GM12878 (cell line): ENCODE measurements at regions not wholly inside any gene's neighbourhood (a gene's known extent, or its start where the extent isn't known, plus 50 kb on each side); places are given as distances from the start of the nearest gene placed in this dataset.

Experiments used
- ATAC-seq: fragments of 200-7000 bp; cut with Tn5 transposase; 3 replicates; pipeline ENCODE4 v1.9.1; 2020; ENCODE audit warnings: mild to moderate bottlenecking, moderate library complexity
- BruUV-seq: library from RNA; stranded (reverse); fragments of 400-500 nt; replicated peaks from 2 replicates; lab custom pipeline; 2021; lab: Mats Ljungman, UMichigan
- CTCF ChIA-PET: fragments of 300-600 bp; sonication (Branson Sonifier 250); formaldehyde crosslinking; extraction: SDS; loops from one replicate; lab custom pipeline; 2021; ENCODE audit warnings: inconsistent platforms; lab: Yijun Ruan, JAX
- POLR2A ChIA-PET: fragments of 350-600 bp; formaldehyde crosslinking; extraction: SDS; loops from one replicate; lab custom pipeline; 2021; ENCODE audit warnings: inconsistent platforms; lab: Charles Lee
- RAD21 ChIA-PET: fragments of 300-600 bp; sonication (Branson Sonifier 250); formaldehyde crosslinking; loops from one replicate; lab custom pipeline; 2023; ENCODE audit warnings: antibody characterized with exemption; ENCODE audit not compliant: unreplicated experiment; lab: Charles Lee
- SMC1A ChIA-PET: fragments of 300-600 bp; sonication (Branson Sonifier 250); formaldehyde crosslinking; loops from one replicate; lab custom pipeline; 2023; ENCODE audit not compliant: unreplicated experiment, uncharacterized antibody; lab: Charles Lee
- DNase-seq: peaks from one replicate; pipeline ENCODE4 v3.0.0-alpha.2; 2011; ENCODE audit warnings: low read depth, low spot score
- FAIRE-seq: peaks from 3 replicates; lab custom pipeline; 2011; peaks lifted over from hg19 to GRCh38; lab: Jason Lieb, UNC
- H2AFZ ChIP-seq: 2 replicates; pipeline ENCODE4 v1.6.0; 2011; ENCODE audit warnings: low read depth, low read length, control low read depth; ENCODE audit not compliant: control insufficient read depth
- H3K27ac ChIP-seq: 2 replicates; pipeline ENCODE4 v1.5.1; 2011; ENCODE audit warnings: control low read depth; ENCODE audit not compliant: control insufficient read depth, insufficient read depth
- H3K27me3 ChIP-seq, 2 experiments: replicated peaks in 1 of 2; 2 replicates each; pipeline versions ENCODE4 v1.6.0 to v1.6.1; 2011; ENCODE audit warnings: low read length in 1 of 2; ENCODE audit not compliant: control insufficient read depth in 2 of 2, insufficient read depth in 2 of 2
- H3K36me3 ChIP-seq, 2 experiments: 2 replicates each; pipeline ENCODE4 v1.5.1; 2011; ENCODE audit warnings: low read length in 1 of 2; ENCODE audit not compliant: control insufficient read depth in 2 of 2, insufficient read depth in 2 of 2
- H3K4me1 ChIP-seq: 2 replicates; pipeline ENCODE4 v1.6.1; 2011; ENCODE audit warnings: mild to moderate bottlenecking, low read length, moderate library complexity, mixed read lengths; ENCODE audit not compliant: control insufficient read depth, insufficient read depth
- H3K4me2 ChIP-seq: 2 replicates; pipeline ENCODE4 v1.6.0; 2011; ENCODE audit warnings: control low read depth; ENCODE audit not compliant: control insufficient read depth, insufficient read depth
- H3K4me3 ChIP-seq: fragments of 200-600 bp; sonication (generic); 2 replicates; pipeline ENCODE4 v1.5.1; 2016
- H3K79me2 ChIP-seq: 2 replicates; pipeline ENCODE4 v1.6.0; 2011; ENCODE audit warnings: low read length; ENCODE audit not compliant: control insufficient read depth, insufficient read depth
- H3K9ac ChIP-seq: 2 replicates; pipeline ENCODE4 v1.8.0; 2011; ENCODE audit warnings: low read length, control low read depth, mixed read lengths; ENCODE audit not compliant: control insufficient read depth, insufficient read depth
- H3K9me3 ChIP-seq: replicated peaks from 3 replicates; pipeline ENCODE4 v1.5.1; 2011; ENCODE audit warnings: mild to moderate bottlenecking, low read length; ENCODE audit not compliant: control insufficient read depth, insufficient read depth
- H4K20me1 ChIP-seq: 2 replicates; pipeline ENCODE4 v1.6.0; 2011; ENCODE audit not compliant: control insufficient read depth, insufficient read depth
- CBX5 ChIP-seq: sonication (generic); IDR thresholded peaks from 2 replicates; pipeline ENCODE4 v1.6.1; 2016; ENCODE audit warnings: low read depth, moderate library complexity, mild to moderate bottlenecking, inconsistent platforms
- ELK1 ChIP-seq: IDR thresholded peaks from 2 replicates; pipeline ENCODE4 v1.6.1; 2012; ENCODE audit warnings: low read depth, low read length, improper control_type of control experiment
- ESRRA ChIP-seq: IDR thresholded peaks from 2 replicates; pipeline ENCODE4 v1.6.1; 2012; ENCODE audit warnings: mild to moderate bottlenecking, low read length, improper control_type of control experiment
- FOXK2 ChIP-seq: fragments of 450-650 bp; IDR thresholded peaks from 2 replicates; pipeline ENCODE4 v1.6.1; 2017; ENCODE audit warnings: mild to moderate bottlenecking, moderate library complexity
- HDAC2 ChIP-seq: fragments of 200-600 bp; sonication (generic); IDR thresholded peaks from 2 replicates; pipeline ENCODE4 v1.6.1; 2017
- LARP7 ChIP-seq: fragments of 450-650 bp; IDR thresholded peaks from 2 replicates; pipeline ENCODE4 v1.6.1; 2017; ENCODE audit warnings: mild to moderate bottlenecking
- NFYB ChIP-seq: IDR thresholded peaks from 2 replicates; pipeline ENCODE4 v1.6.1; 2011; ENCODE audit warnings: low read depth, mild to moderate bottlenecking, low read length, improper control_type of control experiment, moderate library complexity; ENCODE audit not compliant: insufficient read depth
- RELB ChIP-seq: fragments of 450-650 bp; IDR thresholded peaks from 2 replicates; pipeline ENCODE4 v1.6.1; 2017; ENCODE audit warnings: low read depth, mild to moderate bottlenecking, moderate library complexity
- ZNF622 ChIP-seq: fragments of 450-650 bp; IDR thresholded peaks from 2 replicates; pipeline ENCODE4 v1.6.1; 2017; ENCODE audit warnings: mild to moderate bottlenecking, inconsistent platforms
- ZSCAN29 ChIP-seq: fragments of 450-650 bp; IDR thresholded peaks from 2 replicates; pipeline ENCODE4 v1.6.1; 2017; ENCODE audit warnings: mild to moderate bottlenecking, moderate library complexity
- WGBS: methylation state at CpG from one replicate; pipeline ENCODE4 v1.1.6; 2016; ENCODE audit warnings: low lambda C conversion rate; ENCODE audit not compliant: insufficient replicate concordance, insufficient coverage; ENCODE audit errors: missing lambda C conversion rate; 5-methylcytosine and 5-hydroxymethylcytosine counted together
- in situ Hi-C: fragments of 300-500 bp; cut with MboI; formaldehyde crosslinking; loops from 9 replicates; pipeline ENCODE4 v1.14.3; 2018; ENCODE audit warnings: mixed read lengths
- intact Hi-C: fragments of 100-400 bp; cut with micrococcal nuclease; formaldehyde crosslinking; loops from one replicate; pipeline ENCODE4 v1.14.2; 2022; ENCODE audit not compliant: unreplicated experiment
- TF ChIP-seq, protein P1 (sequence below): IDR thresholded peaks from 2 replicates; pipeline ENCODE4 v1.6.1; 2011; ENCODE audit warnings: low read depth, low read length, improper control_type of control experiment, borderline replicate concordance
- TF ChIP-seq, protein P2 (sequence below): fragments of 450-650 bp; formaldehyde crosslinking; IDR thresholded peaks from 2 replicates; pipeline ENCODE4 v1.4.0; 2020; ENCODE audit warnings: mild to moderate bottlenecking, moderate library complexity
- TF ChIP-seq, protein P3 (sequence below): fragments of 450-650 bp; IDR thresholded peaks from 2 replicates; pipeline ENCODE4 v1.6.1; 2017; ENCODE audit warnings: mild to moderate bottlenecking, moderate library complexity

DNA sequence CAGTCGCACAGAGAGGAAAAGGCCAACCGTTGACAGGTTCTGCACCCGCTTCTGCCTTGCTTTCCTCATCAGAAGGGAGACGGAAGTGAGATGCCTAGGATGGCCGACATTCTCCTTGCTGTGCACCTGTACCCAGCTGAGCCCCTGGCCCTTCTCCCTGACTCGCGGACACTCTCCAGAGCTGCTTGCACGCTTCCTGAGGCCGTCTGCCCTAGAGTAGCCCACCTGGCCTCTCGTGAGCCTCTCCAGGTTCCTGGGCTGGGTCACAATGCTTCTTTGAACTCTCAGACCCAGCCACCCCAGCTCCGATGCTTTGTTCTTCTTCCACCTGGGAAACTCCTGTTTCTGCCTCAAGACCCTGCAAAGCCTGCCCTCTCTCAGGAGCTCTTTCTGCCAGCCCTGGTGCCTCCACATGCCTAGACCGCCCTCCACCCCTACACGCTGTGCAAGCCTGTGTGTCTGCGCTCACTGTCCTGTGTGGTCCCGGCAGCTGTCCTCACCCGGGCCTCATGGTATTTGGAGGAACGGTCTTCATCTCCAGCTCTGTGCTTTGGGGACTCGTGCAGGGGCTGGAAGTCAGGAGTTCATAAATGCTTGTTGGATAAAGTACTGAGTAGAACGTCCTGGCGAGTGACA is 345.4 kb upstream of the SALL3 start:
- DNase-seq (no peak), FAIRE-seq (no peak), ATAC-seq (no peak)
- BruUV-seq: no TSS peak
- WGBS: 45% methylated on average over 20 of the region's 20 CpGs
- H3K4me1 ChIP-seq: no peaks in the 10 kb centered on the region
- H3K9me3 ChIP-seq: peaks cover 2% of the 10 kb centered on the region; the same call in 1 of the 3 replicates
- RAD21 ChIA-PET: no interaction called here
- H3K4me2 ChIP-seq: no peak overlapping the region
- H3K27me3 ChIP-seq: no peaks in the 10 kb centered on the region
- H4K20me1 ChIP-seq: no peaks in the 10 kb centered on the region
- H3K4me3 ChIP-seq: no peak overlapping the region
- H3K9ac ChIP-seq: no peak overlapping the region
- in situ Hi-C loops: no loop called here
- intact Hi-C loops: no loop called here
- SMC1A ChIA-PET: no interaction called here
- H2AFZ ChIP-seq: no peak overlapping the region
- H3K27ac ChIP-seq: no peak overlapping the region
- POLR2A ChIA-PET: no interaction called here
- H3K79me2 ChIP-seq: no peaks in the 10 kb centered on the region
- CTCF ChIA-PET: no interaction called here
- no peaks in the 10 kb centered on the region for H3K36me3 ChIP-seq
- TF ChIP-seq, protein P1, sequence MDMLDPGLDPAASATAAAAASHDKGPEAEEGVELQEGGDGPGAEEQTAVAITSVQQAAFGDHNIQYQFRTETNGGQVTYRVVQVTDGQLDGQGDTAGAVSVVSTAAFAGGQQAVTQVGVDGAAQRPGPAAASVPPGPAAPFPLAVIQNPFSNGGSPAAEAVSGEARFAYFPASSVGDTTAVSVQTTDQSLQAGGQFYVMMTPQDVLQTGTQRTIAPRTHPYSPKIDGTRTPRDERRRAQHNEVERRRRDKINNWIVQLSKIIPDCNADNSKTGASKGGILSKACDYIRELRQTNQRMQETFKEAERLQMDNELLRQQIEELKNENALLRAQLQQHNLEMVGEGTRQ: no peak
- TF ChIP-seq NFYB (no peak), ESRRA (no peak), CBX5 (no peak), RELB (no peak), ZNF622 (no peak), FOXK2 (no peak), ZSCAN29 (no peak), ELK1 (no peak), LARP7 (no peak), HDAC2 (no peak)
- TF ChIP-seq, protein P2, sequence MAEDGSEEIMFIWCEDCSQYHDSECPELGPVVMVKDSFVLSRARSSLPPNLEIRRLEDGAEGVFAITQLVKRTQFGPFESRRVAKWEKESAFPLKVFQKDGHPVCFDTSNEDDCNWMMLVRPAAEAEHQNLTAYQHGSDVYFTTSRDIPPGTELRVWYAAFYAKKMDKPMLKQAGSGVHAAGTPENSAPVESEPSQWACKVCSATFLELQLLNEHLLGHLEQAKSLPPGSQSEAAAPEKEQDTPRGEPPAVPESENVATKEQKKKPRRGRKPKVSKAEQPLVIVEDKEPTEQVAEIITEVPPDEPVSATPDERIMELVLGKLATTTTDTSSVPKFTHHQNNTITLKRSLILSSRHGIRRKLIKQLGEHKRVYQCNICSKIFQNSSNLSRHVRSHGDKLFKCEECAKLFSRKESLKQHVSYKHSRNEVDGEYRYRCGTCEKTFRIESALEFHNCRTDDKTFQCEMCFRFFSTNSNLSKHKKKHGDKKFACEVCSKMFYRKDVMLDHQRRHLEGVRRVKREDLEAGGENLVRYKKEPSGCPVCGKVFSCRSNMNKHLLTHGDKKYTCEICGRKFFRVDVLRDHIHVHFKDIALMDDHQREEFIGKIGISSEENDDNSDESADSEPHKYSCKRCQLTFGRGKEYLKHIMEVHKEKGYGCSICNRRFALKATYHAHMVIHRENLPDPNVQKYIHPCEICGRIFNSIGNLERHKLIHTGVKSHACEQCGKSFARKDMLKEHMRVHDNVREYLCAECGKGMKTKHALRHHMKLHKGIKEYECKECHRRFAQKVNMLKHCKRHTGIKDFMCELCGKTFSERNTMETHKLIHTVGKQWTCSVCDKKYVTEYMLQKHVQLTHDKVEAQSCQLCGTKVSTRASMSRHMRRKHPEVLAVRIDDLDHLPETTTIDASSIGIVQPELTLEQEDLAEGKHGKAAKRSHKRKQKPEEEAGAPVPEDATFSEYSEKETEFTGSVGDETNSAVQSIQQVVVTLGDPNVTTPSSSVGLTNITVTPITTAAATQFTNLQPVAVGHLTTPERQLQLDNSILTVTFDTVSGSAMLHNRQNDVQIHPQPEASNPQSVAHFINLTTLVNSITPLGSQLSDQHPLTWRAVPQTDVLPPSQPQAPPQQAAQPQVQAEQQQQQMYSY: no peak
- TF ChIP-seq, protein P3, sequence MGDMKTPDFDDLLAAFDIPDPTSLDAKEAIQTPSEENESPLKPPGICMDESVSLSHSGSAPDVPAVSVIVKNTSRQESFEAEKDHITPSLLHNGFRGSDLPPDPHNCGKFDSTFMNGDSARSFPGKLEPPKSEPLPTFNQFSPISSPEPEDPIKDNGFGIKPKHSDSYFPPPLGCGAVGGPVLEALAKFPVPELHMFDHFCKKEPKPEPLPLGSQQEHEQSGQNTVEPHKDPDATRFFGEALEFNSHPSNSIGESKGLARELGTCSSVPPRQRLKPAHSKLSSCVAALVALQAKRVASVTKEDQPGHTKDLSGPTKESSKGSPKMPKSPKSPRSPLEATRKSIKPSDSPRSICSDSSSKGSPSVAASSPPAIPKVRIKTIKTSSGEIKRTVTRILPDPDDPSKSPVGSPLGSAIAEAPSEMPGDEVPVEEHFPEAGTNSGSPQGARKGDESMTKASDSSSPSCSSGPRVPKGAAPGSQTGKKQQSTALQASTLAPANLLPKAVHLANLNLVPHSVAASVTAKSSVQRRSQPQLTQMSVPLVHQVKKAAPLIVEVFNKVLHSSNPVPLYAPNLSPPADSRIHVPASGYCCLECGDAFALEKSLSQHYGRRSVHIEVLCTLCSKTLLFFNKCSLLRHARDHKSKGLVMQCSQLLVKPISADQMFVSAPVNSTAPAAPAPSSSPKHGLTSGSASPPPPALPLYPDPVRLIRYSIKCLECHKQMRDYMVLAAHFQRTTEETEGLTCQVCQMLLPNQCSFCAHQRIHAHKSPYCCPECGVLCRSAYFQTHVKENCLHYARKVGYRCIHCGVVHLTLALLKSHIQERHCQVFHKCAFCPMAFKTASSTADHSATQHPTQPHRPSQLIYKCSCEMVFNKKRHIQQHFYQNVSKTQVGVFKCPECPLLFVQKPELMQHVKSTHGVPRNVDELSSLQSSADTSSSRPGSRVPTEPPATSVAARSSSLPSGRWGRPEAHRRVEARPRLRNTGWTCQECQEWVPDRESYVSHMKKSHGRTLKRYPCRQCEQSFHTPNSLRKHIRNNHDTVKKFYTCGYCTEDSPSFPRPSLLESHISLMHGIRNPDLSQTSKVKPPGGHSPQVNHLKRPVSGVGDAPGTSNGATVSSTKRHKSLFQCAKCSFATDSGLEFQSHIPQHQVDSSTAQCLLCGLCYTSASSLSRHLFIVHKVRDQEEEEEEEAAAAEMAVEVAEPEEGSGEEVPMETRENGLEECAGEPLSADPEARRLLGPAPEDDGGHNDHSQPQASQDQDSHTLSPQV: no peak
